GM18868 (cell line): ENCODE measurements at regions not wholly inside any gene's neighbourhood (a gene's known extent, or its start where the extent isn't known, plus 50 kb on each side); places are given as distances from the start of the nearest gene placed in this dataset.
"Not testable (repeated sequence)": the region's sequence is repeated elsewhere in the genome, so short reads cannot be mapped to it uniquely, and the experiment has no call there.

Experiments
- ATAC-seq: cut with Tn5 transposase; IDR thresholded peaks from one replicate; pipeline ENCODE4 v1.9.1; 2021; ENCODE audit warnings: mild to moderate bottlenecking, moderate library complexity; ENCODE audit not compliant: unreplicated experiment

GRCh38 chr13:26482451-26483197 is 74.9 kb upstream of the WASF3 start:
- ATAC-seq = peak; percentile 85

GRCh38 chr13:26483546-26483945 is 73.9 kb upstream of the WASF3 start:
- ATAC-seq = no peak

GRCh38 chr13:26484196-26484595 is 73.3 kb upstream of the WASF3 start:
- ATAC-seq = no peak

GRCh38 chr13:26485288-26485687 is 72.2 kb upstream of the WASF3 start:
- ATAC-seq = no peak

GRCh38 chr13:26485786-26486185 is 71.7 kb upstream of the WASF3 start:
- ATAC-seq = no peak

- ATAC-seq = no peak
Observed at GRCh38 chr13:26486550-26486949, 70.9 kb upstream of the WASF3 start.

- ATAC-seq = no peak
Observed at GRCh38 chr13:26487781-26488180, 69.7 kb upstream of the WASF3 start.

- no peak for ATAC-seq
Observed at GRCh38 chr13:26488236-26489003, 69.1 kb upstream of the WASF3 start.

- ATAC-seq = not testable (repeated sequence)
Observed at GRCh38 chr13:26492301-26492700, 65.2 kb upstream of the WASF3 start.

GRCh38 chr13:26494571-26495195 is 62.8 kb upstream of the WASF3 start:
- no peak for ATAC-seq

- no peak for ATAC-seq
Observed at GRCh38 chr13:26495750-26496149, 61.7 kb upstream of the WASF3 start.

- no peak for ATAC-seq
Observed at GRCh38 chr13:26497968-26498511, 59.4 kb upstream of the WASF3 start.

- ATAC-seq = no peak
Observed at GRCh38 chr13:26498656-26499601, 58.6 kb upstream of the WASF3 start.

- ATAC-seq = no peak
Observed at GRCh38 chr13:26500618-26501320, 56.7 kb upstream of the WASF3 start.

GRCh38 chr13:26501641-26502040 is 55.8 kb upstream of the WASF3 start:
- ATAC-seq = no peak

GRCh38 chr13:26502826-26503225 is 54.7 kb upstream of the WASF3 start:
- no peak for ATAC-seq

GRCh38 chr13:26503826-26504594 is 53.5 kb upstream of the WASF3 start:
- no peak for ATAC-seq
